IMR-90 (cell line): ENCODE measurements at regions not wholly inside any gene's neighbourhood (a gene's known extent, or its start where the extent isn't known, plus 50 kb on each side); places are given as distances from the start of the nearest gene placed in this dataset.

Experiments used
- ATAC-seq: fragments of 200-7000 bp; cut with Tn5 transposase; 2 replicates; pipeline ENCODE4 v1.9.1; 2020; ENCODE audit warnings: low read depth, mild to moderate bottlenecking, moderate library complexity
- BruUV-seq: library from RNA; stranded (reverse); fragments of 400-500 nt; replicated peaks from 2 replicates; lab custom pipeline; 2021; lab: Mats Ljungman, UMichigan
- CTCF ChIA-PET: fragments of 300-600 bp; formaldehyde crosslinking; extraction: SDS; loops from one replicate; lab custom pipeline; 2021; ENCODE audit warnings: antibody characterized with exemption; lab: Yijun Ruan, JAX
- POLR2A ChIA-PET: fragments of 300-600 bp; sonication (Branson Sonifier 250); formaldehyde crosslinking; loops from one replicate; lab custom pipeline; 2022; ENCODE audit warnings: antibody characterized with exemption; ENCODE audit not compliant: unreplicated experiment; lab: Charles Lee
- DNase-seq: peaks from one replicate; pipeline ENCODE4 v3.0.0; 2013
- H2AFZ ChIP-seq: replicated peaks from 2 replicates; pipeline ENCODE3; 2013; ENCODE audit warnings: low read length, mild to moderate bottlenecking; ENCODE audit not compliant: poor library complexity
- H2AK5ac ChIP-seq: 2 replicates; pipeline ENCODE4 v1.6.1; 2013; ENCODE audit warnings: low read depth, low read length, inconsistent platforms
- H2AK9ac ChIP-seq: replicated peaks from 2 replicates; pipeline ENCODE3; 2013; ENCODE audit warnings: mild to moderate bottlenecking, low read depth, low read length, moderate library complexity; ENCODE audit not compliant: poor library complexity
- H2BK120ac ChIP-seq: 2 replicates; pipeline ENCODE4 v1.6.1; 2013; ENCODE audit warnings: low read depth, low read length, inconsistent platforms
- H2BK15ac ChIP-seq: 3 replicates; pipeline ENCODE4 v1.6.1; 2013; ENCODE audit warnings: low read depth, low read length, inconsistent platforms
- H2BK20ac ChIP-seq: 2 replicates; pipeline ENCODE4 v1.6.1; 2013; ENCODE audit warnings: low read depth, mild to moderate bottlenecking, inconsistent platforms, low read length, moderate library complexity
- H2BK5ac ChIP-seq: 2 replicates; pipeline ENCODE4 v1.6.1; 2013; ENCODE audit warnings: mild to moderate bottlenecking, low read depth, low read length, inconsistent platforms; ENCODE audit not compliant: poor library complexity, severe bottlenecking
- H3K14ac ChIP-seq: replicated peaks from 2 replicates; pipeline ENCODE4 v1.6.1; 2013; ENCODE audit warnings: low read depth, low read length, inconsistent platforms
- H3K18ac ChIP-seq: 2 replicates; pipeline ENCODE4 v1.6.1; 2013; ENCODE audit warnings: low read depth, low read length, control low read depth
- H3K23ac ChIP-seq: 2 replicates; pipeline ENCODE4 v1.6.1; 2013; ENCODE audit warnings: low read depth, low read length, inconsistent platforms
- H3K27ac ChIP-seq: 2 replicates; pipeline ENCODE4 v1.5.1; 2013; ENCODE audit warnings: mild to moderate bottlenecking, control low read depth, low read length; ENCODE audit not compliant: insufficient read depth
- H3K27me3 ChIP-seq: 2 replicates; pipeline ENCODE4 v1.6.1; 2013; ENCODE audit warnings: low read length; ENCODE audit not compliant: control insufficient read depth, insufficient read depth
- H3K36me3 ChIP-seq: 2 replicates; pipeline ENCODE4 v1.6.1; 2013; ENCODE audit warnings: low read length, mixed read lengths; ENCODE audit not compliant: control insufficient read depth, insufficient read depth
- H3K4ac ChIP-seq: 2 replicates; pipeline ENCODE4 v1.6.1; 2013; ENCODE audit warnings: low read depth, low read length, inconsistent platforms
- H3K4me1 ChIP-seq: 2 replicates; pipeline ENCODE4 v1.6.1; 2013; ENCODE audit warnings: low read length, mixed read lengths; ENCODE audit not compliant: control insufficient read depth, insufficient read depth
- H3K4me2 ChIP-seq: 2 replicates; pipeline ENCODE4 v1.6.1; 2013; ENCODE audit warnings: low read depth, mild to moderate bottlenecking, control low read depth, low read length, moderate library complexity
- H3K4me3 ChIP-seq: 2 replicates; pipeline ENCODE4 v1.5.1; 2013; ENCODE audit warnings: low read depth, mild to moderate bottlenecking, control low read depth, low read length, moderate library complexity; ENCODE audit not compliant: insufficient read depth
- H3K56ac ChIP-seq: 2 replicates; pipeline ENCODE4 v1.6.1; 2013; ENCODE audit warnings: low read length, inconsistent platforms; ENCODE audit not compliant: insufficient read depth; ENCODE audit errors: extremely low read depth
- H3K79me1 ChIP-seq, 2 experiments: 2 replicates each; pipeline ENCODE4 v1.6.1; 2013; ENCODE audit warnings: low read length in 2 of 2, inconsistent platforms in 1 of 2, low read depth in 1 of 2
- H3K9ac ChIP-seq: 2 replicates; pipeline ENCODE4 v1.6.1; 2013; ENCODE audit warnings: low read depth, low read length, control low read depth
- H3K9me1 ChIP-seq: 2 replicates; pipeline ENCODE4 v1.6.1; 2013; ENCODE audit warnings: low read length, inconsistent platforms; ENCODE audit not compliant: insufficient read depth
- H3K9me3 ChIP-seq: 2 replicates; pipeline ENCODE4 v1.6.1; 2013; ENCODE audit warnings: low read length; ENCODE audit not compliant: control insufficient read depth, insufficient read depth
- H4K20me1 ChIP-seq: 2 replicates; pipeline ENCODE4 v1.6.1; 2013; ENCODE audit warnings: low read length, inconsistent platforms; ENCODE audit not compliant: insufficient read depth
- H4K5ac ChIP-seq: 2 replicates; pipeline ENCODE4 v1.6.1; 2013; ENCODE audit warnings: mild to moderate bottlenecking, low read depth, low read length, control low read depth
- H4K8ac ChIP-seq, 2 experiments: 2 replicates each; pipeline ENCODE4 v1.6.1; 2013; ENCODE audit warnings: low read depth in 2 of 2, low read length in 2 of 2, control low read depth in 1 of 2, inconsistent platforms in 1 of 2
- H4K91ac ChIP-seq: 2 replicates; pipeline ENCODE4 v1.6.1; 2013; ENCODE audit warnings: low read depth, low read length, inconsistent platforms; ENCODE audit not compliant: insufficient read depth
- BHLHE40 ChIP-seq: fragments of 150-350 bp; IDR thresholded peaks from 2 replicates; pipeline ENCODE4 v1.6.1; 2016; ENCODE audit warnings: mild to moderate bottlenecking, low read depth, low read length
- CEBPB ChIP-seq: IDR thresholded peaks from 2 replicates; pipeline ENCODE4 v1.6.1; 2012; ENCODE audit warnings: low read depth, low read length, improper control_type of control experiment
- CHD1 ChIP-seq: IDR thresholded peaks from 2 replicates; pipeline ENCODE4 v1.6.1; 2012; ENCODE audit warnings: low read depth, low read length, improper control_type of control experiment
- CTCF ChIP-seq: conservative IDR thresholded peaks from 2 replicates; pipeline ENCODE4 v1.5.1; 2012; ENCODE audit warnings: mild to moderate bottlenecking, low read depth, low read length, improper control_type of control experiment
- ELK1 ChIP-seq: fragments of 150-350 bp; IDR thresholded peaks from 2 replicates; pipeline ENCODE4 v1.6.1; 2016; ENCODE audit warnings: low read depth, mild to moderate bottlenecking, low read length, moderate library complexity, borderline replicate concordance
- FOS ChIP-seq: fragments of 150-350 bp; IDR thresholded peaks from 2 replicates; pipeline ENCODE4 v1.6.1; 2016; ENCODE audit warnings: low read depth, low read length
- MXI1 ChIP-seq: IDR thresholded peaks from 2 replicates; pipeline ENCODE4 v1.6.1; 2012; ENCODE audit warnings: low read depth, mild to moderate bottlenecking, low read length, moderate library complexity, borderline replicate concordance
- NFE2L2 ChIP-seq: fragments of 150-350 bp; IDR thresholded peaks from 2 replicates; pipeline ENCODE4 v1.6.1; 2016; ENCODE audit warnings: low read depth, mild to moderate bottlenecking, low read length
- POLR2A ChIP-seq: IDR thresholded peaks from 2 replicates; pipeline ENCODE4 v1.6.1; 2012; ENCODE audit warnings: mild to moderate bottlenecking, low read depth, low read length
- RAD21 ChIP-seq: IDR thresholded peaks from 2 replicates; pipeline ENCODE4 v1.6.1; 2012; ENCODE audit warnings: low read length, improper control_type of control experiment
- RFX5 ChIP-seq: IDR thresholded peaks from 2 replicates; pipeline ENCODE4 v1.8.0; 2012; ENCODE audit warnings: low read depth, mild to moderate bottlenecking, low read length, moderate library complexity
- SMC3 ChIP-seq: fragments of 150-350 bp; IDR thresholded peaks from 2 replicates; pipeline ENCODE4 v1.6.1; 2016; ENCODE audit warnings: low read depth, mild to moderate bottlenecking, antibody characterized with exemption, low read length, moderate library complexity
- USF2 ChIP-seq: fragments of 150-350 bp; IDR thresholded peaks from 2 replicates; pipeline ENCODE4 v1.6.1; 2017; ENCODE audit warnings: mild to moderate bottlenecking, antibody characterized with exemption, low read length, low read depth
- WGBS, 2 experiments: methylation state at CpG; one replicate each; pipeline versions ENCODE4 v1.1.5 to v1.1.7; 2013; ENCODE audit warnings: missing lambda C conversion rate in 2 of 2; ENCODE audit not compliant: insufficient read length in 1 of 2; ENCODE audit errors: extremely low coverage in 2 of 2; 5-methylcytosine and 5-hydroxymethylcytosine counted together
- dilution Hi-C: fragments of 300-500 bp; cut with HindIII; formaldehyde crosslinking; loops from one replicate; pipeline ENCODE4 v1.14.3; 2018; ENCODE audit warnings: low sequenced_read_pairs; ENCODE audit not compliant: unreplicated experiment
- in situ Hi-C: fragments of 300-500 bp; cut with MboI; formaldehyde crosslinking; loops from 3 replicates; pipeline ENCODE4 v1.14.3; 2019; ENCODE audit warnings: low sequenced_read_pairs, inconsistent platforms, mixed read lengths
- intact Hi-C: fragments of 100-400 bp; cut with micrococcal nuclease; formaldehyde crosslinking; loops from 2 replicates; pipeline ENCODE4 v1.10.0; 2022

GRCh38 chr3:163929069-163929652, 1149.1 kb downstream of the SI start:
- Histone ChIP-seq H3K14ac (no peak overlapping the region), H2AK5ac (no peak overlapping the region), H3K27ac (no peak overlapping the region), H3K36me3 (no peaks in the 10 kb centered on the region), H3K4me3 (no peak overlapping the region), H2BK20ac (no peak overlapping the region), H3K4ac (no peak overlapping the region), H3K27me3 (no peaks in the 10 kb centered on the region), H3K56ac (no peak overlapping the region), H3K9me3 (peaks cover 5% of the 10 kb centered on the region), H3K9ac (no peak overlapping the region), H2BK120ac (no peak overlapping the region), H2AK9ac (no peak overlapping the region), H3K18ac (no peak overlapping the region), H2AFZ (no peak overlapping the region), H3K23ac (no peak overlapping the region), H2BK5ac (no peak overlapping the region), H2BK15ac (no peak overlapping the region), H4K5ac (no peak overlapping the region), H4K91ac (no peak overlapping the region), H4K8ac (no peak overlapping the region), H3K4me1 (no peaks in the 10 kb centered on the region), H3K79me1 (no peaks in the 10 kb centered on the region), H4K20me1 (no peaks in the 10 kb centered on the region), H3K4me2 (no peak overlapping the region), H3K9me1 (no peaks in the 10 kb centered on the region)
- WGBS, 2 experiments, result no CpG with 5 or more reads among the region's 2 CpGs
- TF ChIP-seq RFX5, result no peak
- no peak for TF ChIP-seq SMC3
- no peak for TF ChIP-seq MXI1
- TF ChIP-seq CHD1, result no peak
- no peak for TF ChIP-seq POLR2A
- TF ChIP-seq NFE2L2, result no peak
- TF ChIP-seq CTCF, result no peak
- no peak for TF ChIP-seq CEBPB
- no peak for TF ChIP-seq RAD21
- TF ChIP-seq USF2, result no peak
- no peak for TF ChIP-seq BHLHE40
- no peak for TF ChIP-seq ELK1
- no peak for TF ChIP-seq FOS
- no peak for ATAC-seq
- in situ Hi-C loops, result no loop called here
- intact Hi-C loops, result no loop called here
- CTCF ChIA-PET, result no interaction called here
- DNase-seq, result no peak
- BruUV-seq, result no TSS peak
- POLR2A ChIA-PET, result no interaction called here
- dilution Hi-C loops, result no loop called here
